Transverse colon (tissue), 4 donors: ENCODE measurements at regions not wholly inside any gene's neighbourhood (a gene's known extent, or its start where the extent isn't known, plus 50 kb on each side); places are given as distances from the start of the nearest gene placed in this dataset.

Experiments
- CTCF ChIP-seq, 5 experiments: fragments of 200-600 bp in 3 of 5; fragments of 450-650 bp in 2 of 5; sonication (generic) in 3 of 5; IDR thresholded peaks; 1 replicate in 2 of 5; 2 replicates in 3 of 5; pipeline ENCODE4 v1.5.1; 2016 to 2017; ENCODE audit warnings: antibody characterized with exemption in 5 of 5, inconsistent platforms in 3 of 5, mild to moderate bottlenecking in 2 of 5, moderate library complexity in 1 of 5
- EP300 ChIP-seq: sonication (generic); formaldehyde crosslinking; IDR thresholded peaks from one replicate; pipeline ENCODE4 v1.6.1; 2017; ENCODE audit warnings: antibody characterized with exemption, low read depth
- POLR2AphosphoS5 ChIP-seq, 3 donors: sonication (generic); formaldehyde crosslinking; IDR thresholded peaks; one replicate each; pipeline ENCODE4 v1.6.1; 2016; ENCODE audit warnings: antibody characterized with exemption in 3 of 3

- TF ChIP-seq POLR2AphosphoS5 (IDR thresholded peaks at IDR 0.05) (no peak), CTCF (IDR thresholded peaks at IDR 0.05) (no peak), EP300 (no peak)
These were observed 217.1 kb upstream of the AMIGO2 start for GRCh38 chr12:47296828-47297227.
